ENCODE measurements at regions not wholly inside any gene's neighbourhood (a gene's known extent, or its start where the extent isn't known, plus 50 kb on each side); places are given as distances from the start of the nearest gene placed in this dataset.

DNA sequence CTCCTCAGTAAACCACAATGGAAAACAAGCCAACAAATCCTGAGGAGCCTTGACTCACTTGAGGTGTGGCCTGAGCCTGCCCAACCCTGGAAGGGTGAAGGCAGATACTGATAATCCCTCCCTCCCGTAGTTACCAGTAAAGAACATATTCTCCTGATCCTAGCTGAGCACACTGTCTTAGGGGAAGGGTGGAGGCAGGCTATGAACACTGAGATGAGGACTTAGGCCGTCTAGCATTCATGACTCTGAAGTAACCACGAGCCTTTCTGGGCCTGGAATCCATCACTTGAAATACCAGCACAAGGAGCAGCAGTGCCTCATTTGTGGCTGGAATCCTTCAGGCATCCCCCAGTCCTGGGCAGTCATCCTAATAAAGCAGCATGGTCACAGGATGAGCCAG, 124.5 kb upstream of the PRLR start:
- no peak for TF ChIP-seq CTCF (conservative IDR thresholded peaks at IDR 0.05; ENCODE audit: low read depth, low read length)
- Histone ChIP-seq H3K27me3 (ENCODE audit: insufficient read depth, low read depth) (no peaks in the 10 kb centered on the region), H4K20me1 (ENCODE audit: insufficient read depth) (no peaks in the 10 kb centered on the region), H3K27ac (no peak overlapping the region), H3K4me2 (no peak overlapping the region), H3K9ac (no peak overlapping the region), H3K4me3 (IDR thresholded peaks at IDR 0.05; ENCODE audit: insufficient read depth, low read depth, low read length) (no peak overlapping the region), H2AFZ (ENCODE audit: low read depth) (no peak overlapping the region), H3K36me3 (ENCODE audit: insufficient read depth) (no peaks in the 10 kb centered on the region), H3K79me2 (ENCODE audit: insufficient read depth, low read depth) (no peaks in the 10 kb centered on the region), H3K4me1 (ENCODE audit: low read depth, poor library complexity, severe bottlenecking) (no peaks in the 10 kb centered on the region)

DNA sequence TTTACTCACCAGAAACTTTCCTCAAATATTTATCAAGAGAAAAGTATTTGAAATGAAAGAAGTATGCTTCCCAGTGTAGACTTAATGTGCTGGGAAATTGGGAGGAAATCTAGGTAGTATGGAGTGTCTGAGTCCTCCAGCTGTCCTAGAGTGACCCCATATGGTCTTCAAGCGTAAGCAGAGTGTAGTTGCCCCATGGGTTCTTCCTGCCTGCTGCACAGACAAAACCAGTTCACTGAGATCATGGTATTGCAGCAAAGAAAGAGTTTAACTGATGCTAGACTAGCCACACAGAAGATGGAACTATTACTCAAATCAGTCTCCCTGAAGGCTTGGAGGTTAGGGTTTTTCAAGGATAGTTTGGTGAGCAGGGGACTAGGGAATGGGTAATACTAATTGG, 114.9 kb upstream of the PRLR start:
- Histone ChIP-seq H3K4me3 (IDR thresholded peaks at IDR 0.05; ENCODE audit: insufficient read depth, low read depth, low read length) (no peak overlapping the region), H3K27me3 (ENCODE audit: insufficient read depth, low read depth) (no peaks in the 10 kb centered on the region), H2AFZ (ENCODE audit: low read depth) (no peak overlapping the region), H3K27ac (no peak overlapping the region), H3K9ac (no peak overlapping the region), H3K4me2 (no peak overlapping the region), H3K36me3 (ENCODE audit: insufficient read depth) (no peaks in the 10 kb centered on the region), H3K4me1 (ENCODE audit: low read depth, poor library complexity, severe bottlenecking) (no peaks in the 10 kb centered on the region), H4K20me1 (ENCODE audit: insufficient read depth) (no peaks in the 10 kb centered on the region), H3K79me2 (ENCODE audit: insufficient read depth, low read depth) (no peaks in the 10 kb centered on the region)
- TF ChIP-seq CTCF (conservative IDR thresholded peaks at IDR 0.05; ENCODE audit: low read depth, low read length): no peak

GRCh38 chr5:35342664-35343063, 112.4 kb upstream of the PRLR start:
- Histone ChIP-seq H2AFZ (ENCODE audit: low read depth) (no peak overlapping the region), H3K36me3 (ENCODE audit: insufficient read depth) (no peaks in the 10 kb centered on the region), H3K79me2 (ENCODE audit: insufficient read depth, low read depth) (no peaks in the 10 kb centered on the region), H3K4me3 (IDR thresholded peaks at IDR 0.05; ENCODE audit: insufficient read depth, low read depth, low read length) (no peak overlapping the region), H3K9ac (no peak overlapping the region), H3K4me2 (no peak overlapping the region), H3K27ac (no peak overlapping the region), H4K20me1 (ENCODE audit: insufficient read depth) (no peaks in the 10 kb centered on the region), H3K4me1 (ENCODE audit: low read depth, poor library complexity, severe bottlenecking) (no peaks in the 10 kb centered on the region), H3K27me3 (ENCODE audit: insufficient read depth, low read depth) (no peaks in the 10 kb centered on the region)
- no peak for TF ChIP-seq CTCF (conservative IDR thresholded peaks at IDR 0.05; ENCODE audit: low read depth, low read length)

GRCh38 chr5:35341189-35341588, 110.9 kb upstream of the PRLR start:
- Histone ChIP-seq H3K4me2 (no peak overlapping the region), H3K9ac (no peak overlapping the region), H3K36me3 (ENCODE audit: insufficient read depth) (no peaks in the 10 kb centered on the region), H3K27ac (no peak overlapping the region), H3K27me3 (ENCODE audit: insufficient read depth, low read depth) (no peaks in the 10 kb centered on the region), H4K20me1 (ENCODE audit: insufficient read depth) (no peaks in the 10 kb centered on the region), H2AFZ (ENCODE audit: low read depth) (no peak overlapping the region), H3K79me2 (ENCODE audit: insufficient read depth, low read depth) (no peaks in the 10 kb centered on the region), H3K4me3 (IDR thresholded peaks at IDR 0.05; ENCODE audit: insufficient read depth, low read depth, low read length) (no peak overlapping the region), H3K4me1 (ENCODE audit: low read depth, poor library complexity, severe bottlenecking) (no peaks in the 10 kb centered on the region)
- TF ChIP-seq CTCF (conservative IDR thresholded peaks at IDR 0.05; ENCODE audit: low read depth, low read length): no peak

Measured in KMS-11 (cell line).